ENCODE measurements at regions not wholly inside any gene's neighbourhood (a gene's known extent, or its start where the extent isn't known, plus 50 kb on each side); places are given as distances from the start of the nearest gene placed in this dataset.

GRCh38 chr3:75332794-75333193 is 331.3 kb upstream of the FRG2C start:
- Mint-ChIP-seq H3K4me3 (no peak overlapping the region), H3K27me3 (ENCODE audit: low read depth) (peaks cover 6% of the 10 kb centered on the region), H3K9me3 (no peaks in the 10 kb centered on the region), H3K4me1 (peaks cover 15% of the 10 kb centered on the region), H3K27ac (peak overlapping the region in 2 of 3 experiments; percentile 43 to 53), H3K36me3 (ENCODE audit: low read depth) (no peaks in the 10 kb centered on the region)
- TF ChIP-seq CTCF (IDR thresholded peaks at IDR 0.05; ENCODE audit: unreplicated experiment in 3 of 3): no peak

- H3K4me3 Mint-ChIP-seq: no peak overlapping the region
- no peaks in the 10 kb centered on the region for H3K9me3 Mint-ChIP-seq
- peaks cover 3% of the 10 kb centered on the region for H3K27me3 Mint-ChIP-seq (ENCODE audit: low read depth)
- no peak overlapping the region for H3K27ac Mint-ChIP-seq
- TF ChIP-seq CTCF (IDR thresholded peaks at IDR 0.05; ENCODE audit: unreplicated experiment in 3 of 3): no peak
- no peaks in the 10 kb centered on the region for H3K36me3 Mint-ChIP-seq (ENCODE audit: low read depth)
- peaks cover 15% of the 10 kb centered on the region for H3K4me1 Mint-ChIP-seq
Observed at GRCh38 chr3:75334299-75334698, 329.8 kb upstream of the FRG2C start.

- Mint-ChIP-seq H3K4me3 (no peak overlapping the region), H3K27me3 (ENCODE audit: low read depth) (no peaks in the 10 kb centered on the region), H3K36me3 (ENCODE audit: low read depth) (no peaks in the 10 kb centered on the region), H3K27ac (no peak overlapping the region), H3K4me1 (peaks cover 20% of the 10 kb centered on the region), H3K9me3 (no peaks in the 10 kb centered on the region)
- TF ChIP-seq CTCF (IDR thresholded peaks at IDR 0.05; ENCODE audit: unreplicated experiment in 3 of 3): no peak
Observed at GRCh38 chr3:75337226-75337900, 326.8 kb upstream of the FRG2C start.

- Mint-ChIP-seq H3K4me3 (no peak overlapping the region), H3K9me3 (no peaks in the 10 kb centered on the region), H3K27me3 (ENCODE audit: low read depth) (no peaks in the 10 kb centered on the region), H3K27ac (no peak overlapping the region), H3K4me1 (peaks cover 10% of the 10 kb centered on the region), H3K36me3 (ENCODE audit: low read depth) (no peaks in the 10 kb centered on the region)
- no peak for TF ChIP-seq CTCF (IDR thresholded peaks at IDR 0.05; ENCODE audit: unreplicated experiment in 3 of 3)
Observed at GRCh38 chr3:75338342-75338741, 325.8 kb upstream of the FRG2C start.

GRCh38 chr3:75341324-75342067 is 322.6 kb upstream of the FRG2C start:
- Mint-ChIP-seq H3K4me1 (peaks cover 4% of the 10 kb centered on the region), H3K4me3 (peak overlapping the region in 1 of 3 experiments; percentile 53), H3K36me3 (ENCODE audit: low read depth) (no peaks in the 10 kb centered on the region), H3K27ac (peak overlapping the region in 2 of 3 experiments; percentile 80 to 81), H3K9me3 (no peaks in the 10 kb centered on the region), H3K27me3 (ENCODE audit: low read depth) (no peaks in the 10 kb centered on the region)
- TF ChIP-seq CTCF (IDR thresholded peaks at IDR 0.05; ENCODE audit: unreplicated experiment in 3 of 3): no peak
